ENCODE measurements at regions not wholly inside any gene's neighbourhood (a gene's known extent, or its start where the extent isn't known, plus 50 kb on each side); places are given as distances from the start of the nearest gene placed in this dataset.

DNA sequence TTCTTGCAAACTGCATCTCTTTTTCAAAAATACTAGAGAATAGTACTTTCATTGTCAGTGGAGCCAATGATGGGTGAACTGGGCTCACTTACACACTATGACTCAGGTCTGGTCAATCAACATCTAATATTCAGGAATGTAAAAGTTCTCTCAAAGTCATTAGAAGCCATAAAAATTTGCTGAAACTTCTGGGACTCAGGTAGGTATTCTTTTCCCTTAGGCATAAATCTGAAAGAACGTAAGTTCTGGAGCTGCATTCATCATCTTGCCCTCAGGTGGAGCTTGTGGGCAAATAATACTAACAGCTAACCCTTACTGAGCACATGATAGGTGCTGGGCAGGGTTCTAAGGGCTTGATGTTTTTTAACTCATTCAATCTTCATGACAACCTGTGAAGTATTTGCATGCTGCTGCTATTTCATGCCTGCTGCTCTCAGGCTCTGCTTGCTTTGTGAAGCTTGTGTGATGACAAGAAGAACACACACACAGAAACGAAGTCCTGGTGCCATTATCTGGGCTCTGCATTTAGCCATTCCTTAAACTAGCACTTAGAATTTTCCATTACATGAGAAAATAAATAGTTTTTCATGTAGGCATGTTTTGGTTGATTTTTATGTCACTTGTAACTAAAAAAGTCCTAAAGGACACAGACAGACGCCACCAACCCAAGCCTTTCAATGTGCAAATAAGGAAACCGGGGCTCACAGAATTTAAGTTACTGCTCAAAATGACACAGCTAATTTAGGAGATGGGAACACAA lies 394.2 kb upstream of the LYPLAL1 start:
- TF ChIP-seq POLR2A (IDR thresholded peaks at IDR 0.05) (no peak), EP300 (IDR thresholded peaks at IDR 0.05) (no peak)
- TF ChIP-seq, protein P1, sequence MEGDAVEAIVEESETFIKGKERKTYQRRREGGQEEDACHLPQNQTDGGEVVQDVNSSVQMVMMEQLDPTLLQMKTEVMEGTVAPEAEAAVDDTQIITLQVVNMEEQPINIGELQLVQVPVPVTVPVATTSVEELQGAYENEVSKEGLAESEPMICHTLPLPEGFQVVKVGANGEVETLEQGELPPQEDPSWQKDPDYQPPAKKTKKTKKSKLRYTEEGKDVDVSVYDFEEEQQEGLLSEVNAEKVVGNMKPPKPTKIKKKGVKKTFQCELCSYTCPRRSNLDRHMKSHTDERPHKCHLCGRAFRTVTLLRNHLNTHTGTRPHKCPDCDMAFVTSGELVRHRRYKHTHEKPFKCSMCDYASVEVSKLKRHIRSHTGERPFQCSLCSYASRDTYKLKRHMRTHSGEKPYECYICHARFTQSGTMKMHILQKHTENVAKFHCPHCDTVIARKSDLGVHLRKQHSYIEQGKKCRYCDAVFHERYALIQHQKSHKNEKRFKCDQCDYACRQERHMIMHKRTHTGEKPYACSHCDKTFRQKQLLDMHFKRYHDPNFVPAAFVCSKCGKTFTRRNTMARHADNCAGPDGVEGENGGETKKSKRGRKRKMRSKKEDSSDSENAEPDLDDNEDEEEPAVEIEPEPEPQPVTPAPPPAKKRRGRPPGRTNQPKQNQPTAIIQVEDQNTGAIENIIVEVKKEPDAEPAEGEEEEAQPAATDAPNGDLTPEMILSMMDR (IDR thresholded peaks at IDR 0.05), result no peak

Data from ovary (tissue), 3 donors.